Breast epithelium (tissue), 3 donors: ENCODE measurements at regions not wholly inside any gene's neighbourhood (a gene's known extent, or its start where the extent isn't known, plus 50 kb on each side); places are given as distances from the start of the nearest gene placed in this dataset.

Experiments
- POLR2A ChIP-seq: fragments of 450-650 bp; IDR thresholded peaks from one replicate; pipeline ENCODE4 v1.6.1; 2016; ENCODE audit warnings: antibody characterized with exemption, mild to moderate bottlenecking, moderate library complexity
- POLR2AphosphoS5 ChIP-seq, 3 donors: sonication (generic); formaldehyde crosslinking; IDR thresholded peaks; one replicate each; pipeline ENCODE4 v1.6.1; 2017; ENCODE audit warnings: antibody characterized with exemption in 3 of 3
- TF ChIP-seq, protein P1 (sequence below), 3 donors: fragments of 450-650 bp; IDR thresholded peaks; one replicate each; pipeline ENCODE4 v1.5.1; 2016 to 2017; ENCODE audit warnings: antibody characterized with exemption in 3 of 3, mild to moderate bottlenecking in 3 of 3, moderate library complexity in 3 of 3

DNA sequence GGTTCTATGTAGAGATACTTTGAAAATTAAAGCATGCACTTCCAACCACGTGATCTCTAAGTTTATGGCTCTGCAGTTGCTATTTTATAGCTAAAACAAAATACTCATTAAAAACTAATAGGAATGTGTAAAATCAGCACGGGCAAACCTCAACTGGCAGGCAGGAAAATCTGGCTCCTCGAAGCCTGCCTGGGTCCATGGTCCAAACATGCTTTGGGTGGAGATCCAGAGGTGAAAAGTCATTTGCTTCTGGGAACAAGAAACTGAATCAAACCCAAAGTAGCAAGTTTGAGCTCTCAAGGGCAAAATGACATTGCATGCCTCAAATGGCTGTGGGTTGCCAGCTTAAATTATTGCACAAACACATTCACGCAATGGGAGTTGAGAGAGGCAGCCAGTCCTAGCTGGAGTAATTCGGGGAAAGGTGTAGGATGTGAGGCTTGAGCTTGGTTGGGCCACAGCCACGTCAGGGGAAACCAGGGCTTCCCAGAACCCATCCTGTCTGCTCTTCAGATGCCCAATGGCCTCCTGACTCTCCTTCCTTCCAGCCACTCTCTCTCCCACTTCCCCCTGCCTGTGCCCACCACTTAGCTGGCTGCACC, 75.2 kb upstream of the LCLAT1 start:
- TF ChIP-seq POLR2A (no peak), POLR2AphosphoS5 (IDR thresholded peaks at IDR 0.05) (no peak)
- TF ChIP-seq, protein P1, sequence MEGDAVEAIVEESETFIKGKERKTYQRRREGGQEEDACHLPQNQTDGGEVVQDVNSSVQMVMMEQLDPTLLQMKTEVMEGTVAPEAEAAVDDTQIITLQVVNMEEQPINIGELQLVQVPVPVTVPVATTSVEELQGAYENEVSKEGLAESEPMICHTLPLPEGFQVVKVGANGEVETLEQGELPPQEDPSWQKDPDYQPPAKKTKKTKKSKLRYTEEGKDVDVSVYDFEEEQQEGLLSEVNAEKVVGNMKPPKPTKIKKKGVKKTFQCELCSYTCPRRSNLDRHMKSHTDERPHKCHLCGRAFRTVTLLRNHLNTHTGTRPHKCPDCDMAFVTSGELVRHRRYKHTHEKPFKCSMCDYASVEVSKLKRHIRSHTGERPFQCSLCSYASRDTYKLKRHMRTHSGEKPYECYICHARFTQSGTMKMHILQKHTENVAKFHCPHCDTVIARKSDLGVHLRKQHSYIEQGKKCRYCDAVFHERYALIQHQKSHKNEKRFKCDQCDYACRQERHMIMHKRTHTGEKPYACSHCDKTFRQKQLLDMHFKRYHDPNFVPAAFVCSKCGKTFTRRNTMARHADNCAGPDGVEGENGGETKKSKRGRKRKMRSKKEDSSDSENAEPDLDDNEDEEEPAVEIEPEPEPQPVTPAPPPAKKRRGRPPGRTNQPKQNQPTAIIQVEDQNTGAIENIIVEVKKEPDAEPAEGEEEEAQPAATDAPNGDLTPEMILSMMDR (IDR thresholded peaks at IDR 0.05): no peak
